ENCODE measurements at regions not wholly inside any gene's neighbourhood (a gene's known extent, or its start where the extent isn't known, plus 50 kb on each side); places are given as distances from the start of the nearest gene placed in this dataset.

- Histone ChIP-seq H3K4me1 (no peaks in the 10 kb centered on the region), H3K4me3 (no peak overlapping the region), H3K27ac (no peak overlapping the region), H3K27me3 (no peaks in the 10 kb centered on the region), H3K36me3 (no peaks in the 10 kb centered on the region), H3K9me3 (no peaks in the 10 kb centered on the region)
- no peak for DNase-seq (ENCODE audit: low spot score in 2 of 2)
- intact Hi-C loops (cut with DNase I), result no loop called here
- TF ChIP-seq, protein P1, sequence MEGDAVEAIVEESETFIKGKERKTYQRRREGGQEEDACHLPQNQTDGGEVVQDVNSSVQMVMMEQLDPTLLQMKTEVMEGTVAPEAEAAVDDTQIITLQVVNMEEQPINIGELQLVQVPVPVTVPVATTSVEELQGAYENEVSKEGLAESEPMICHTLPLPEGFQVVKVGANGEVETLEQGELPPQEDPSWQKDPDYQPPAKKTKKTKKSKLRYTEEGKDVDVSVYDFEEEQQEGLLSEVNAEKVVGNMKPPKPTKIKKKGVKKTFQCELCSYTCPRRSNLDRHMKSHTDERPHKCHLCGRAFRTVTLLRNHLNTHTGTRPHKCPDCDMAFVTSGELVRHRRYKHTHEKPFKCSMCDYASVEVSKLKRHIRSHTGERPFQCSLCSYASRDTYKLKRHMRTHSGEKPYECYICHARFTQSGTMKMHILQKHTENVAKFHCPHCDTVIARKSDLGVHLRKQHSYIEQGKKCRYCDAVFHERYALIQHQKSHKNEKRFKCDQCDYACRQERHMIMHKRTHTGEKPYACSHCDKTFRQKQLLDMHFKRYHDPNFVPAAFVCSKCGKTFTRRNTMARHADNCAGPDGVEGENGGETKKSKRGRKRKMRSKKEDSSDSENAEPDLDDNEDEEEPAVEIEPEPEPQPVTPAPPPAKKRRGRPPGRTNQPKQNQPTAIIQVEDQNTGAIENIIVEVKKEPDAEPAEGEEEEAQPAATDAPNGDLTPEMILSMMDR (IDR thresholded peaks at IDR 0.05), result no peak
These were observed 304.6 kb upstream of the ZFP64 start for GRCh38 chr20:52496191-52496590.

DNA sequence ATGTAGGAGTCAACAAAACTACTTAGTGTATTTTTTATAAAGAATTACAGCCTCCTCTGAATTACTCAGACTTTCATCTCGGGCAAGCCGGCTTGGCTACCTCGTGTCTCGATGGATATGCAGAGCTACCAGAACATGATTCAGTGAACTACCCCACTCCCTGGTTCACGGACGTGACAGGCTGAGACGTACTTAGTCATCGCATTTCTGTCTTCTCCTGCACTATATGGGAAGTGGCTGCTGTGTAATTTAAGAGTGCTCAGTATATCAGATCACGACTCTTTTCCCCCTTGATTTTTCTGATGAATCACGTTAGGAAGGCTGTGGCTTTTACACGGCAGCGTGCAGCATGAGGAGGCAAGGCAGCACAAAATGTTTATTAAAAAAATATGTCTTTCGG is 302.7 kb upstream of the ZFP64 start:
- intact Hi-C loops (cut with DNase I), result no loop called here
- Histone ChIP-seq H3K4me1 (no peaks in the 10 kb centered on the region), H3K27me3 (no peaks in the 10 kb centered on the region), H3K9me3 (no peaks in the 10 kb centered on the region), H3K36me3 (no peaks in the 10 kb centered on the region), H3K4me3 (no peak overlapping the region), H3K27ac (no peak overlapping the region)
- TF ChIP-seq, protein P1 (IDR thresholded peaks at IDR 0.05), result no peak
- DNase-seq (ENCODE audit: low spot score in 2 of 2), result no peak

- no peaks in the 10 kb centered on the region for H3K27me3 ChIP-seq
- peak overlapping the region in 1 of 2 donors; percentile 9 for H3K4me3 ChIP-seq
- no peak for DNase-seq (ENCODE audit: low spot score in 2 of 2)
- no peak overlapping the region for H3K27ac ChIP-seq
- no peaks in the 10 kb centered on the region for H3K9me3 ChIP-seq
- H3K4me1 ChIP-seq, result no peaks in the 10 kb centered on the region
- TF ChIP-seq, protein P1 (IDR thresholded peaks at IDR 0.05), result no peak
- intact Hi-C loops (cut with DNase I), result no loop called here
- H3K36me3 ChIP-seq, result no peaks in the 10 kb centered on the region
These were observed 301.7 kb upstream of the ZFP64 start for GRCh38 chr20:52493171-52493721.

DNA sequence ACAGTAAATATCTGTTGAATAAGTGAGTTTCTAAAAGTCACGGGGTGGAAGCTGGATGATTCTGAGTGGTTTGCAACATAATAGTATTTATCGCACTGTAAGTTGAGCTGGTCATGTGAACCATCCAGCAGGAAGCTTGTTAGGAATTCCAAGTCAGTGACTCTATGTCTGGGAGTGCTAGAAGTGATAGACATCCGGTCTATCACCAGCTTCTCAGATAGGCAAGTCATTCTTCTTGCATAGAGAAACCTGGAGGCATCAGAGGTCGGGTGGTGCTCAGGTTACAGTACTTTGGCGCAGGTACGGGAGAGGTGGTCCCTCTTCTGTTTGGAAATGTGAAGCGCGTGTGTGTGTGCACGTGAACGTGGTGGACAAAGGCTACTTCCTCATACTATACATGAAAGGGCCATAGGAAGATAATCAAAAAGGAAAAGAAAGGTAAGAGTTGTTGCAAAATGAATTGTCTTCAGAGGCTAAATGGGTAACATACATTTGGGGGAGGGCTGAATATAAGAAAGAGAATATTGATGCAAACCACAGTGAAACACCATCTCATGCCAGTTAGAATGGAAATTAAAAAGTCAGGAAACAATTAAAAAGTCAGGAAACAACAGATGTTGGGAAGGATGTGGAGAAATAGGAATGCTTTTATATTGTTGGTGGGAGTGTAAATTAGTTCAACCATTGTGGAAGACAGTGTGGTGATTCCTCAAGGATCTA is 299.3 kb upstream of the ZFP64 start:
- H3K36me3 ChIP-seq, result no peaks in the 10 kb centered on the region
- H3K9me3 ChIP-seq, result no peaks in the 10 kb centered on the region
- no peak overlapping the region for H3K4me3 ChIP-seq
- H3K4me1 ChIP-seq, result no peaks in the 10 kb centered on the region
- intact Hi-C loops (cut with DNase I), result no loop called here
- H3K27me3 ChIP-seq, result no peaks in the 10 kb centered on the region
- DNase-seq (ENCODE audit: low spot score in 2 of 2), result no peak
- no peak overlapping the region for H3K27ac ChIP-seq
- TF ChIP-seq, protein P1 (IDR thresholded peaks at IDR 0.05), result no peak

DNA sequence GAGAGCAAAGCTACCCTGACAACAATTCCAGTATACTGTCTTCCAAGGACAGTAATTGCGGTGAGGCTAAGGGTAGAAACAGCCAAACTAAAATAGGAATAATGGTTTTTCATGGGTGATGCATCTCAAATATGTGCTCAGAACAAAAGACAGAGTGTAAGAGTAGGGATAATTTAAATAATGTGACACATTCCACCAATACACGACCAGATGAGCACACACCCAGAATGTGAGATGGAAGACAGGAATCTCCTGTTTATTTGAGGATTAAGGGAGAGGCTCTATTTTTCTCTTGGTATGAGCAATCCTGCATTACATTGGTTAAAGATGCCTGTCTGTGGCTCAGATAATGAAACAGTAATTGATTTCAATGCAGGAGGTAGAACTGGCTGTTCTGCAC is 292.9 kb upstream of the ZFP64 start:
- Histone ChIP-seq H3K4me3 (no peak overlapping the region), H3K4me1 (no peaks in the 10 kb centered on the region), H3K9me3 (no peaks in the 10 kb centered on the region), H3K27me3 (no peaks in the 10 kb centered on the region), H3K27ac (no peak overlapping the region), H3K36me3 (no peaks in the 10 kb centered on the region)
- TF ChIP-seq, protein P1 (IDR thresholded peaks at IDR 0.05), result no peak
- intact Hi-C loops (cut with DNase I), result no loop called here
- DNase-seq (ENCODE audit: low spot score in 2 of 2), result no peak

All from ascending aorta (tissue), 2 donors.